HG03571 (cell line): ENCODE measurements at regions not wholly inside any gene's neighbourhood (a gene's known extent, or its start where the extent isn't known, plus 50 kb on each side); places are given as distances from the start of the nearest gene placed in this dataset.

Experiments
- ATAC-seq: cut with Tn5 transposase; IDR thresholded peaks from one replicate; pipeline ENCODE4 v1.9.1; 2021; ENCODE audit not compliant: unreplicated experiment

- no peak for ATAC-seq
These were observed 301.6 kb downstream of the NR2F1-AS1 start for GRCh38 chr5:93279296-93279963.

GRCh38 chr5:93278896-93279295 lies 302.1 kb downstream of the NR2F1-AS1 start:
- no peak for ATAC-seq

GRCh38 chr5:93277051-93277450 lies 304.0 kb downstream of the NR2F1-AS1 start:
- no peak for ATAC-seq

- ATAC-seq = no peak
These were observed 305.6 kb downstream of the NR2F1-AS1 start for GRCh38 chr5:93275376-93275775.

GRCh38 chr5:93274291-93274690 lies 306.7 kb downstream of the NR2F1-AS1 start:
- no peak for ATAC-seq

GRCh38 chr5:93273176-93273575 lies 307.8 kb downstream of the NR2F1-AS1 start:
- no peak for ATAC-seq

GRCh38 chr5:93272108-93272507 lies 308.9 kb downstream of the NR2F1-AS1 start:
- no peak for ATAC-seq

- no peak for ATAC-seq
These were observed 313.3 kb downstream of the NR2F1-AS1 start for GRCh38 chr5:93267736-93268135.

GRCh38 chr5:93267276-93267675 lies 313.7 kb downstream of the NR2F1-AS1 start:
- ATAC-seq = no peak

- ATAC-seq = no peak
These were observed 323.4 kb downstream of the NR2F1-AS1 start for GRCh38 chr5:93257616-93258015.

GRCh38 chr5:93255796-93256195 lies 325.2 kb downstream of the NR2F1-AS1 start:
- no peak for ATAC-seq

GRCh38 chr5:93252165-93252564 lies 328.9 kb downstream of the NR2F1-AS1 start:
- no peak for ATAC-seq

GRCh38 chr5:93251347-93251746 lies 329.7 kb downstream of the NR2F1-AS1 start:
- no peak for ATAC-seq

- ATAC-seq = no peak
These were observed 330.6 kb downstream of the NR2F1-AS1 start for GRCh38 chr5:93250424-93250823.

GRCh38 chr5:93249651-93250289 lies 331.2 kb downstream of the NR2F1-AS1 start:
- no peak for ATAC-seq

GRCh38 chr5:93247105-93247504 lies 333.9 kb downstream of the NR2F1-AS1 start:
- ATAC-seq = no peak

- ATAC-seq = no peak
These were observed 334.7 kb downstream of the NR2F1-AS1 start for GRCh38 chr5:93246090-93246855.

GRCh38 chr5:93245226-93245625 lies 335.8 kb downstream of the NR2F1-AS1 start:
- no peak for ATAC-seq

- ATAC-seq = no peak
These were observed 337.5 kb downstream of the NR2F1-AS1 start for GRCh38 chr5:93243481-93243880.

- no peak for ATAC-seq
These were observed 340.7 kb downstream of the NR2F1-AS1 start for GRCh38 chr5:93240228-93240834.

GRCh38 chr5:93236807-93237421 lies 344.1 kb downstream of the NR2F1-AS1 start:
- no peak for ATAC-seq
